Ecto neural progenitor cell (in vitro differentiated cells): ENCODE measurements at regions not wholly inside any gene's neighbourhood (a gene's known extent, or its start where the extent isn't known, plus 50 kb on each side); places are given as distances from the start of the nearest gene placed in this dataset.
"Not testable (repeated sequence)": the region's sequence is repeated elsewhere in the genome, so short reads cannot be mapped to it uniquely, and the experiment has no call there.

Experiments used
- DNase-seq: peaks from one replicate; pipeline ENCODE4 v3.0.0-alpha.2; 2018; ENCODE audit warnings: low spot score

DNA sequence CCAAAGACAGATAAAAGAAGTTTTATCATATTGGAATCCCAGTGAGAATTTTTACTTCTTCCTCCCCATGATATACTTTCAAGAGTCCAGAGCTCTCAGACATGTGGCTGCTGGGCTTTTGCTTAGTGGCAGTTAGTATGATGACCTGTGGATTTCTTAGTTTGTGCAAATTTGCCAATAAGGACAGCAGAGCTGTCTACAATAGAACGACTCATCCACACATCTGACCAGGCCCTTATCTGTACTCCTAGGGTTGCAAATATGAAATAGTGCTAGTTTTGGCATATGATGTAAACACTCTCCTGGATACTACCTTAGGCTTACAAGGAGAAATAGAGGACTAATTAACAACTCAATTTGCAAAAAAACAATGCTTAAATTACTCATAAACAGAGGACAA lies 758.4 kb upstream of the TMEFF2 start:
- no peak for DNase-seq

DNA sequence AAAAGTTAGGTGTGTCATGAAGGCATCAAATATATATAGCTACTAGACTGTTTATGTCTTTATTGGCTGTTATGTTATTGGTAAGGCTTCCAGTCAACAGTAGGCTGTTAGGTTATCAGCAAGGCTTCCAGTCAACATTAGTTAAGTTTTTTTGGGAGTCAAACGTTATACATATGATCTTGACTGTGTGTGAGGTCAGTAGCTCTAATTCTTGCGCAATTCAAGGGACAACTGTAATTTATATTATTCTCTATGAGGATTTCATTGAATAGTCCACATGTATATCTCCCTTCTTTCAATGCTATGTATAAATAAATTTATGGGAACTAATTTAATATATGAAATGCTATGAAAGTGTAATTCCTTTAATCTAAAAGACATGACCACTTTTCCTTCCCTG lies 757.5 kb upstream of the TMEFF2 start:
- no peak for DNase-seq

DNA sequence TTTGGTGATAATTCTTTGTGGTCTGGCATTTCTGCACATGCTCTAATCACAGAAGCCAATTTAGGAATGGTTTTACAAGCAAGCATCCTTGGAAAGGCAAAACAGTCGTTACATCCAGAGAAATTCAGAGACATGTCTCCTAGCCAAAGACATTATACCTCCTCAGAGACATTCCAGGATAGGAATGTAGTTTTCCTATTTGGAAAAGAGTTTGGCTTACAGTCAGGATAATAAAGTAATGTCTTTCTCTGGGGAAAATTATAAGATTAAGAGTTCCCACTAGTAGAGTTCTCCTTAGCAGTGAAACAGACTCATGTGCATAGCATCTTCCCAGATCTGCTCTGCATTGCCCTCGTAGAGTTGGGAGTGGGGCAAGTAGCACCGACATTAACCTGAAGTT lies 753.6 kb upstream of the TMEFF2 start:
- no peak for DNase-seq

DNA sequence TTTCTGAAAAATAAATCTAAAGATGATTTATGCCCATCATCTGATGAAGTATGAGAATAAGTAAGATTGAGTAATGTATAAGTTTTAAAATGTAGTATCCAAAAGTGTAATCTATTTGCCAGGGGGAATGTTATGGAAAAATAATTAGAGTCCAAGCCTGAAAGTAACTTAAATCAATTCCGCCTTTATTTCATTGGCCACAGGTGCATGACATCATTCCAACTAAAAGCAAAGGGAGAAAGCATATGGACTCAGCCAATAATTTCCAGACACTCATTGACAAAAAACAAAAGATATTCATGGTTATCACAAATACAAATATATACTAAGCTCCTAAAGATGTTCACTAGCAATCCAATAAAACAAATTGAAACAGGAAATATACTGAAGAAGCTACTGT lies 752.6 kb upstream of the TMEFF2 start:
- DNase-seq, result no peak

DNA sequence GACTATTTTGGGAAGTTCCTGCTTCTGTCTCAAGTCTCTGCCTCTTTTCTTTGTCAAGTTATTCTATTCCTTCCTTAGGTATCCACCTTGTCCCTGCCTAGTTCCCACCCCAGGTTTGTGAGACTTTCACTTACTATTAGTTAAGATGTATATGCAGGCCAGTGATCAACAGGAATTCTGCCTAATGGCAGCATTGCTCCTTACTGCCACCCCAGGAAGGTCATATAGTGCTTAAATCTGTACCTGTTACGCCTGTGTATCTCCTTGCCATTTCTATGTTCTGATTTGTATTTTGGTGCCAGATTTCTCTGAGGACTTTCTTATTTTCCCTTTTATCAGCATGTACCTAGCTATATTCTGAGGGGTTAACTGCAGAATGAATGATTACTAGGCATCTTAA lies 746.0 kb upstream of the TMEFF2 start:
- no peak for DNase-seq

DNA sequence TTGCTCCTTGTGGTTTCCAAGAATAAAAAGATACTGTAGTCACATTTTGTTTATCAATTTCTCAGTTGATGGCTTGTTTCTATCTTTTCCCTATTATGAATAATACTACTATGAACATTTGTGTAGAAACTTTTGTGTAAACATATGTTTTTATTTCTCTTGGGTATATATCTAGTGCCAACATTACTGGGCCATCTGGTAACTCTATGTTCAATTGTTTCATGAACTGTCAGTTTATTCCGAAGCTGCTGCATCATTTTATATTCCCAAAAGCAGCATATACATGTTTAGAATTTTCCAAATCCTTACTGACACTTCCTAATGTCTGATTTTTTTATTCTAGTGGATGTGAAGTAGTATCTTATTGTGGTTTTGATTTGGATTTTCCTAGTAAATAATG lies 737.6 kb upstream of the TMEFF2 start:
- DNase-seq, result no peak

DNA sequence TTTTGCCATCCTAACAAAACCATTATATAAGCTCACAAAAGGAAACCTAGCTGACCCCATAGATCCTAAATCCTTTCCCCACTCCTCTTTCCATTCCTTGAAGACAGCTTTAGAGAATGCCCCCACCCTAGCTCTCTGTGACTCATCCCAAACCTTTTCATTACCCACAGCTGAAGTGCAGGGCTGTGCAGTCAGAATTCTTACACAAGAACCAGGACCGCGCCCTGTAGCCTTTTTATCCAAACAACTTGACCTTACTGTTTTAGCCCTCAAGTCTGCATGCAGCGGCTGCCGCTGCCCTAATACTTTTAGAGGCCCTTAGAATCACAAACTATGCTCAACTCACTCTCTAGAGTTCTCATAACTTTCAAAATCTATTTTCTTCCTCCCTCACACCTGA lies 726.9 kb upstream of the TMEFF2 start:
- DNase-seq, result not testable (repeated sequence)

DNA sequence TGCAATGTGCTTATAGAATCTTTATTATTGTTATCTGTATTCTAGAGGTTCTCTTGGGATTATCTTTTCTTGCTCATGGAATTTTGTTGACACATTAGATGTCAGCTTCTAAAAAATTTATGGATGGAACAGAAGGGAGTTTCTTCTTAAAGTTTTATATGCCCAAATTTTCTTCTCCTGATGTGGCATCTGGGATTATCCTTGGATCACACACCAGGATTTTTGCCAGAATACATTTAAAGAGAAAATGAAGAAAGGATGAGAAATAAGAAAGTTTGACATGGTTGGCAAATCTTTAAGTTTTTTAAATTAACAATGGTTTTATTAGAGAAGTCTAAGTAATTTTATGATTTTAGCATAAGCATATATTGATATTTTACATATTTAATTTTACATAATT lies 706.7 kb upstream of the TMEFF2 start:
- no peak for DNase-seq

DNA sequence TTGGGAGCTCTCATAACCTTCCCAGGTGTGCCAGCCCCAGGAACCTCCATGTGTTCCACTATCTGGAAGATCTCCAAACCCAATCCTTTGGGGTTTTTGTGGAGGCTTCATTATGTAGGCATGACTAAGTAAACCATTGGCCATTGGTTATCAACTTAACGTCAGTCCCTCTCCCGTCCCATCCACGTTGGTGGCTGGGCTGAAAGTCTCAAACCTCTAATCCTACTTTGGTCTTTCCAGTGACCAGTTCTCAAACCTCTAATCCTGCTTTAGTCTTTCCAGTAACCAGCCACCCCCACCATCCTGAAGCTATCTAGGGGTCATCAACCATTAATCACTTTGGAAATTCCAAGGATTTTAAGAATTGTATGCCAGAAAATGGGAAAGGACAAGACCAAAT lies 704.7 kb upstream of the TMEFF2 start:
- DNase-seq, result no peak

DNA sequence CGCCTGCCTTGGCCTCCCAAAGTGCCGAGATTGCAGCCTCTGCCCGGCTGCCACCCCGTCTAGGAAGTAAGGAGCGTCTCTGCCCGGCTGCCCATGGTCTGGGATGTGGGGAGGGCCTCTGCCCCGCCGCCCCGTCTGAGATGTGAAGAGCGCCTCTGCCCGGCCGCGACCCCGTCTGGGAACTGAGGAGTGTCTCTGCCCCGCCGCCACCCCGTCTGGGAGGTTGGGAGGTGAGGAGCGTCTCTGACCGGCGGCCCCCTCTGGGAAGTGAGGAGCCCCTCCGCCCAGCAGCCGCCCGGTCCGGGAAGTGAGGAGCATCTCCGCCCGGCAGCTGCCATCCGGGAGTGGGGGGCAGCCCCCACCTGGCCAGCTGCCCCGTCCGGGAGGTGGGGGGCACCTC lies 699.2 kb upstream of the TMEFF2 start:
- DNase-seq, result not testable (repeated sequence)

DNA sequence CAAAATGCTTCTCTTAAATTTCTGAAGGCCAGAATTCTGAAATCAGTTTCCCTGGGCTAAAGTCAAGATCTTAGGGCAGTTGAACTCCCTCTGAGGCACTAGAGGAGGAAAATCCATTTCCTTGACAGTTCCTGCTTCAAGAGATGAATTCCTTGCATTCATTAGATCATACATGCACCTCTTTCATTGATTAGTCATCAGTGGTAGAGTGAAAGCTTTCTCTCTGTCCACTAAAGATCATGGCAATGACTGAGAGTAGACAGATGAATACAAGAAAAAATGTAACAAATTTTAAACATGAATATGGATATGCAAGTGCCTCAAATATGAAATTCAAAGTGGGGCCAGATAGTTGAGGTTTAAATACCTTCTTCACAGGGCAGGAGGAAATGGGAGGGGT lies 693.4 kb upstream of the TMEFF2 start:
- no peak for DNase-seq

DNA sequence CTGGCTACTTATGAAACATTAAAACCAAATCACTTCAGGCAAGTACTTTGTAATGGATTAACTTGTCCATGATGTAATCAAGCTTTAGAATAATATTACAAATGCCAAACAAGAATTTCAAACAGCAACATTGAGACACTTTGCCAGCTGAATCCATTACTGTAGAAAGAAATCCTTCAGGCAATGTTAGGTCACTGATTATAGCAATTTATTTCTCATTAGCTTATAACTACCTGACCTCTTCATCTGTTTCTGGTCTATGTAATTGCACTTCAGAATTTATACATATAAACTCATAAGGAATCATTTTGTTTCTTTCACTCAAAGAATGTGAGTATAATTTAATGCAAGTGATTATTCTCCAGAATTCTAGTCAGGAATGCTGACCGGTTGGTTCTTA lies 692.6 kb upstream of the TMEFF2 start:
- no peak for DNase-seq

DNA sequence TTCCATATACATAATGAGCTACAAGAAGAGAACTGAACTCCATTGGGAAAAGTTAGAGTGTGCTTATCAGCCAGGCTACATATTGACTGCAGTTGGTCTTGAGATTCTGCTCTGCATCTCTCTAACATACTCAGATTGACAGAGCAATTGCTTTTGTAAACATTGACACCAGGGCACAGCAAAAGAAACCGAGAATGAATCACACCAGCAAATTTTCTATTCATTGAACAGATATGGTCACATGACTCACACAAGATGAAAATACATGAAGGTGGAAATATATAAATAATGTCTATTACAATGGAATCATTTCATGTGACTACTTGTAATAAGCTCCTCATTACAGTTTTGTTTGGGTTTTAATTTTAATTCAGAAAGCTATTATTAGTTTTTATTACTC lies 691.9 kb upstream of the TMEFF2 start:
- DNase-seq, result no peak

DNA sequence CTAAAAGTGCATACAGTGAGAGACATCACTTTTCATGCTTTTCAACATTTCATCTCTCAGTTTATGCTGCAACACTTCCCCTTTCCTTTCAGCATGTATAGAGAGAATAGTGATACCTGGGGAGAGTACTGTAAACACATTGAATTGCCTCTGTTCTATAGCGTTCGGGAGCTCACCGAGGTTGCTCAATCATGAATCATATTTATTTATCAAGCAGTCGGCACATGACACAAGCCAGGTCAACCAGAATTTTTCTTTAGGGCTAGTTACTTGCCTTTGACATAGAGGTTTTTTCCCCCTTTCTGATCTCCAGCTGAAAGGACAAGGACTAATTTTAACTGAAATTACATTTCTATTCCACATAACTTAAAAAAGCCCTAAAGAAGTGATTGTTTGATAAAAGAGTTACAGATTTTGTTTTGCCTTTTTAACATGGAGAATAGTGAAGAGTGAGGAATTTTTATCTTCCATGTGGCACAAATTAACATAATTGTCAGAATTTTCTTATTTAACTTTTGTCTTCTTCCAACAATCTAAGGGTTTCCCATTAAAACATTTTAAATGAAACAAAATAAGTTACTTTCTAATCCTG lies 690.9 kb upstream of the TMEFF2 start:
- no peak for DNase-seq

DNA sequence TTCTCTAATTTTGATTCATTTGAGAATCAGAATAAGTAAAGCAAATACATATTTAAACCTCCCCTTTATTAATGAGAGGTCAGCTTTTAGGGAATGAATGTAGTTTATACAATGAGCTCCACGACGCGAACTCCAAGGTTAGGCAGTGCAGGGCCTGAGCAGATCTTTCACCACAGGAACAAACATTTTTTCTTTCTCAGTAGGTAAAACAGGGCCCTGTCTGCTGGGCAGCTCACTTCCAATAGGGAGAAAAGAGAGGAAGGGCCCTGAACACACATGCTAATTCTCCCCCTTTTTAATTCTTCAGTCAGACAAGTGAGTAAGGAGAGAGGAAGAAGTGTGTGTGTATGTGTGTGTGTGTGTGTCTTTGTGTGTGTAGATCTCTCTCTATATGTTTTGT lies 682.4 kb upstream of the TMEFF2 start:
- DNase-seq, result no peak

DNA sequence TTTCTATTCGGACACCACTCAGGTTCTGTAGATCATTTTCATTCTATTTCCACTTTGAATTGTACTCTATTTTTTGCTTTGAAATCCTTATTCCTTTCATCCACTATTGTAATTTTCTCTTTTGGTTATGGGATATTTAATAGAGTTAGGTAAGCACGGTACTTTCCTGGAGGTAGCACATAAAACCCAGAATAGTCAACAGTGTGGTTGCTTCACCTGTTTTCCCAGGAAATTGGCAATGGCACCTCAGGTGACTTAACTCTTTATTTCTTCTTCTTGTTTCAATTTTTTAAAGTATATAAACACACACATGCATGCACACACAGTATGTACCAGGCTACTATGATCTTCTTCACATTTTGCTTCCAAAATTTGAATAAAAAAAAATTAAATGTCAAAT lies 682.0 kb upstream of the TMEFF2 start:
- DNase-seq, result no peak

DNA sequence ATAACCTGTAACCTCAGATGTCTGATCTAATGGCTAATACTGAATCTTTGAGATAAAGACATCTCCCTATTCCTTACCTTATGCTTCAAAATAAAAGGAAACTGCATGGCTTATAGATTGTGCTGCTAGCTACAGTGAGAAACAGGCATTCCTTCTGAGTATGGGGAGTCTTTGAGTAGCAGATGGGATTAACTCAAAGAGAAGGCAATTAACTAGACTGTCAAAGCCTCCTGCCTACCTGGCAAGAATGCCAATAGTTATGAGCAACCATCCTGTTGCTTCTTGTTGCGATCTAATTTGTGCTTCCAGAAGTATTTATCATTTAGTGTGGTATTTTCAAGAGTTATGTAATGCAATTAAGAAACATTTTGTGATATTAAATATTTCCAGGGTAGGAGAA lies 660.0 kb upstream of the TMEFF2 start:
- DNase-seq, result no peak

DNA sequence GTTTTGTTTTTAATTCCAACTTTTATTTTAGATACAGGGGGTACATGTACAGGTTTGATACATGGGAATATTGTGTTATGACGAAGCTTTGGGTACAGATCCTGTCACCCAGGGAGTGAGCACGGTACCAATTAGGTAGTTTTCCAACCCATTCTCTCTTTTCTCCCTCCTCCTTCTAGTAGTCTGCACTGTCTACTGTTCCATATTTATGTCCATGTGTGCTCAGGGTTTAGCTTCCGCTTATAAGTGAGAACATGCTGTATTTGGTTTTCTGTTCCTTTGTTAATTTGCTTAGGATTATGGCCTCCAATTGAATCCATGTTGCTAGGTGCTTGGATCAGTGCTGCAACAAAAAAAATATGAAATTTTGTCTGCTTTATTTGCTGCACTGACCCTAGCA lies 659.3 kb upstream of the TMEFF2 start:
- no peak for DNase-seq

DNA sequence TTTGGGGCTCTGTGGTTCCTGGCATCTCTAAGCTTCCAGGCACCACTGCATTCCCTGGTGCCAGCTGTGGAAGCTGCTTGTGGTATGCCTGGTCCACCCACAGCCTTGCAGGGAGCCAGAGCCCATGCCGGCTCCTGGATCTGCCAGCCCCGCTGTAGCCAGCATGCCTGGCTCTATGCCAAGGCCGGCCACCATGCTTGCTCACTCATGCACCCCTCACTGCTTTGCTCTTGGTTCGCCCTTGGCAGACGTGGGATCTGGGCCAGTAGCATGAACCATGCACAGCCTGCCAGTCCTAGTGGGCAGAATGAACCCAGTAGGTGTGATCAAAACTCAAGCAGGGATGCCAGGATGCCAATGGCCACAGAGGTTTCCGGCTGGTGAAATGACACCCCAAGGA lies 634.2 kb upstream of the TMEFF2 start:
- DNase-seq, result no peak

DNA sequence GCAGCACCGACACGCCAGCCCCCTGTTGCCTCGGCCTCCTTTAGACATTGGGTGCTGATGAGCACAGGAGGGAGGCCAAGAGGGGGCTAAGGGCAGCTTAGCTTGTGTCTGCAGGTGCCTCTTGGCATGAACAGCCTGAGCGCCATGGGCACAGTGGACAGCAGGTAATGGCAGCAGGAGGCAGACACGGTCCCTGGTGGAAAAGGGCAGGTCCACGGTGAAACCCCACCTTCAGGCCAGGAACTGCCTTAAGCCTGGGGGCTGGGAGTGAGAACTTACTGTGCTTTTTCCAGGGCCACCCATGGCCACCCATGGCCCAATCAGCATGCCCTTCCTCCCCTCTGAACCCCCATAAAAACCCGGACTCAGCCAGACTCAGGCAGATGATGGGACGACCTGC lies 633.4 kb upstream of the TMEFF2 start:
- DNase-seq, result no peak

DNA sequence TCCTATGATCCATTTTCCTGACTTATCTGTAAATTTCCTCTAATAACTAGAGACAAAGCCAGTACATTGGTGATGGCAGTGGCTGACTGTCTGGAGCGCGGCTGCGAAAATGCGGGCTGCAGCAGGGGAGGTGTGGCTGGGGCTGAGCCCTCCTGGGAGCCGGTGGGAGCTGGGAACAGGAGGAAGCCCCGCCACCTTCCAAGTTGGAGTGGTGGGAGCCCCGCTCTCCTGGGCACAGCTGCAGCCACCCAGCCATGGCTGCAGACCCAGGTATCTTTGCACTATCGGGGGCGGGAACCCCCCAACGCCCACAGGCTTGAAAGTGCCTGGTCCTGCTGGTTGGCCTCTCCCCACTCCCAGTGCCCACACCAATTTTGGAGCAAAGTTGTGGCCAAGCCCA lies 633.0 kb upstream of the TMEFF2 start:
- no peak for DNase-seq

DNA sequence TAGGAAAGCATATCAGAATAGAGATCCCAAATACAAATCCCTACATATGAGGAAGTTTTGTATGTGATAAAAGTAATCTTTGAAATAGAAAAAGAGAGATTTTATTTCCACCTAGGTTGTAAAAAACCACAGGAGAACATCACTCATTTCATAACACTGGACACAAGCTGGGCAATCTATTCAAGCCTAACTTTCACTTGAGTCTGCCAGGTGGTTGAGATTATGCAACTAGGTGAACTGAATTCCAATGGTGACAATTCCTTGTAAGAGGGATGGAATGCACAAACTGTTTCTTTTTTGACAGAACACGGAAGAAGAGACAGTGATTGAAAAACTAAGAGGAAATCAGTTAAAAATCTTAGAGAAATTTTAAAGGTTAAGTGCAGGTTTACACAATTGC lies 619.6 kb upstream of the TMEFF2 start:
- no peak for DNase-seq

DNA sequence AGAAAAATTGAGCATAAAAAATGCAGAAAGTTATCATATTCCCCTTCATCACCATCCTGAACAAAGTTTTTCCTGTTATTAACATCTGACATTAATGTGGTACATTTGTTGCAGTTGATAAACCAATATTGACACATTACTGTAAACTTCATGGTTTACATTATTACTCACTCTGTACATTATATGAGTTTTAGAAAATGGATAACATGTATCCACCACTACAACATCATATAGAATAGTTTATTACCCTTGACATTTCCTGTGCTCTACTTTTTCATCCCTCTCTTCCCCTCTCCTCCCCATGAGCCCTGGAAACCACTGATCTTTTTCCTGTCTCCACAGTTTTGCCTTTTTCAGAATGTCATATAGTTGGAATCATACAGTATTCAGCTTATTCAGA lies 618.6 kb upstream of the TMEFF2 start:
- no peak for DNase-seq

DNA sequence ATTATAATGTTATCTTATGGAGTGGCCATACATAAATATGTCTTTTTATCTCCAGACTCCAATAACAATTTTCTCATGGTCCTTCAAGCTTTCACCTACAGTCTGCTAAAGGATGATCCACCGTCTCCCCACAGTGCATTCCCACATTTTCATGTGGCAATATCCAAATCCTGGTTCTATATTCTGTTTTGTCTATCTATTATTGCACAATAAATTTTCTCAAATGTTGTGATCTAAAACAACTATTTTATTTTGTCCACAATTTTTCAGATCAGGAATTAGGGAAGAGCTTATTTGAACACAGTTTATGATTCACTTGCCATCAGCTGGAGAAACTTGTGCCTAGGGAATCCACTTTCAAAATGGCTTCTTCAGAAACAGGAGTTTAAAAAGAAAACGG lies 614.4 kb upstream of the TMEFF2 start:
- no peak for DNase-seq

DNA sequence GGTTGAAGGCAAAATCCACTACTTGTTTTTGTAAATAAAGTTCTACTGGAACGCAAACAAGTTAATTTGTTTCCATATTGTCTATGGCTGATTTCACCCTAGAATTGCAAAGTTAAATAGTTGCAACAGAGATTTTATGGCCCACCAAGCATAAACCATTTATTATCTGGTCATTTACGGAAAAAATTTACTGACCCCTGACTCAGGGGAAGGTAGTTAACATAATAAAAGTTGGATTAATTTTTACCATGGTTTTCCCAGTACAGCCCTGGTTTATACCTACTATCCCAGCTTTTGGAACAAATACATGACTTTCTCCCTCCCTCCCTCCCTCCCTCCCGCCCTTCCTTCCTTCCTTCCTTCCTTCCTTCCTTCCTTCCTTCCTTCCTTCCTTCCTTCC lies 588.9 kb upstream of the TMEFF2 start:
- DNase-seq, result no peak
